Left lobe of liver (tissue), 2 donors: ENCODE measurements at regions not wholly inside any gene's neighbourhood (a gene's known extent, or its start where the extent isn't known, plus 50 kb on each side); places are given as distances from the start of the nearest gene placed in this dataset.

Experiments used
- ATAC-seq: fragments of 200-7000 bp; cut with Tn5 transposase; one replicate; pipeline ENCODE4 v1.9.1; 2020; ENCODE audit warnings: mild to moderate bottlenecking, moderate library complexity
- DNase-seq: peaks from one replicate; pipeline ENCODE4 v3.0.0-alpha.2; 2020; ENCODE audit warnings: low spot score
- donor health status: DM: no; HTN: no; CAD: no; lungs with moderate emphysema.
- donor health status: DM: no; HTN: yes; CAD: no.

GRCh38 chrX:116226665-116227484, 56.3 kb downstream of the AGTR2 start:
- no peak for DNase-seq
- ATAC-seq, result no peak

GRCh38 chrX:116230130-116230898, 59.8 kb downstream of the AGTR2 start:
- ATAC-seq (no peak), DNase-seq (no peak)

GRCh38 chrX:116232833-116233232, 62.3 kb downstream of the AGTR2 start:
- no peak for ATAC-seq
- no peak for DNase-seq

DNA sequence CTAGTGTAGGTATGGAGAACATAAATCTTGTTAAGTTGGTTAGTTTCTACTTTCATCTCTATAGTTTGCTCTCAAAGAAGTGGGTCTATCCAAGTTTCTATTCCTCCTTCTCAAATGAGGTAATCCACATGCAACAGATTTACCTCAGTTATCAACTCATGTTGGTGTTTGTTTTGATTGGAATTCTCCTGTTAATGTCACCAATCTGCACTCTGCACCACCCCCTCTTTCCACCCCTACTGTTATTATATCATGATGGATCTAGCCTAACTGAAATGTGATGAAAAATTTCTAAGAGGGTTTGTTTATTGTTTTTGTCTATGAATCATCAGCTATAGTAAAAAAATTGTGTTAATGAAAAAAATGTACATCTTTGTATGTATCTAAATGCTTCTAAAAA, 66.1 kb downstream of the AGTR2 start:
- no peak for DNase-seq
- ATAC-seq, result no peak

DNA sequence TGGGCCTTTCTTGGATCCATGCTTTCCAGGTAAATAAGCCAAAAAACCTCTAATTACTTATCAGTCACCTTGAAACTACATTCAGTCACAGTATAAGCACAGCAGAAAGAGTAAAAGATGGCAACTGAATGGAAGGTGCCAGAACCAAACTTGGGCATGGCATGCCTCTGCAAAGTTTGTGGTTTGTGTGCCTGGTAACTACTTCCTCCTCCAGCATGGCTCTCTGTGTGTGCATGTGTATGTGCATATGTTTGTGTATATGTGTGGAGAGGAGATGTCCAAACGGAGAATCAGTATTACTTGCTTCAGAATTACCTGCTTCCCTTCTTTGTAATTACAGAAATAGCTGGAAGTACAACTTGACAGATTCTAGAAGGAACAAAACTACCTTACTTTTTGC, 67.5 kb downstream of the AGTR2 start:
- DNase-seq (no peak), ATAC-seq (no peak)

DNA sequence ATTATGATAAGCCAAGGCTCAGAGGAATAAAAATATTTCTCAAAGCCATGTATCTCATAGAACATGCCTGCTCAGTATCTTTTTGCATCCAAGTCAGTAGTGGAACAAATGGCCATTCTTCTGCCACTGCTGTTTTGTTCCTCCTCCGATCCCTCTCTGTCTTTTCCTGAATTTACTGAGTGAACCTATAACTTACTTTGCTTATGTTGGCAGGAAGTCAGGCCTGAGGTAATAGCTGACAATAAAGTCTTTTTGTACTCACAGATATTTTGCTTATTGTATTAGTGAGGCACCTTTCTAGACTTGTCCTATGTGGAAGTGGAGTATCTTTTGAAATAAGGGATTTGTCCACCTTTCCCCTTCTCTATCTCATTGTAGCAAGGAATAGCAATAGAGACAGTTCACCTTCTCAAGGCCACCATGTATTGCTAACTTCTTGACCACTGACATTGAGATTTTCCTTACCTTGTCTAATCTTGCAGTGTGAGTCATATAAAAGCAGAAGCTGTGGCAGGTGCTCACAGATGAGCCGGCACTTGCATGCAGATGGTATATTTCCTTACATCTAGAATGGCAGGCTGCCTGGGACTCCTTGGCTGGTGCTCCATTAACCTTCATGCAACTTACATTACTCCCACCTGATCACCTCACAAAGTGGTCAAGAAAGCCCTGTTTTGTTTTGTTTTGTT, 68.2 kb downstream of the AGTR2 start:
- no peak for DNase-seq
- no peak for ATAC-seq

DNA sequence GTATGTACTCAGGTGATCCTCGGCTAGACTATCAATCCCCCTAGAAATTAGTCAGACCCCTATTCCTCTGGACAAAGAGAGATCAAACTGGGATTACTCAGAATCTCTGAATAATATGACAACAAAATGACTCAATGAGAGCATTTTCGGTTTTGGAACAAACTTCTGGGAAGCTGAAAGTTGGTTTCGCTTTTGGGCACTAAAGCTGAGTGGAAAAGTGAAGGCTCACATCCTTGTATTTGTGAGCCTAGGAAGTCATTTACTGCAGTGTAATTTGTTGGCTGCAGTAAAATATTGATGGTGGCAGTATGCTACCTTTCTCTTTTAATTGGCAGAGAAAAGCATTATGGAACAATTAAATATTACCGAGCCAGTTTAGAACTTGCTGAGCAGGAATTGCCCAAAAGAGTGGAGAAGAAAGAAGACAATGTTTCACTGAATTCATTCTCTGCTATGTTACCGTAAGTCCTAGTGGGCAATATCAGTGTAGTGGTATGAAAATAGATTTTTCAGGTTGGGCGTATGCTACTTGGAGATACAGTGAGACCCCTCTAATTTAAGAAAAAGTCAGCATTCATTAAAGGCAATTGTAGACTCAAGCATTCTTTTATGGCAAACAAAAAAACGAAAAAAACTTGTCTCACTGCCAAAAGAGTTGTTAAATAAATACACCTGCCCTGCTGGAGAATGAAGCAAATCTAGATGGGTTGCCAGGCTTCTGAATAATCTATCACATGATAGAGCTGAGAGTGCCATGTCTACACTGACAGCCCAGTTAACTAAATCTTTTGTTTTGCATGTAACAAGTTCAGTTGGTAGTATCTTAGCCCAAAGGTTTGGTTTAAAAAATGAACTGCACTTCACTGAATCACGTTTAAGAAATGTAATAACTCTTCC, 69.6 kb downstream of the AGTR2 start:
- peak; percentile 42 for ATAC-seq
- DNase-seq, result no peak

DNA sequence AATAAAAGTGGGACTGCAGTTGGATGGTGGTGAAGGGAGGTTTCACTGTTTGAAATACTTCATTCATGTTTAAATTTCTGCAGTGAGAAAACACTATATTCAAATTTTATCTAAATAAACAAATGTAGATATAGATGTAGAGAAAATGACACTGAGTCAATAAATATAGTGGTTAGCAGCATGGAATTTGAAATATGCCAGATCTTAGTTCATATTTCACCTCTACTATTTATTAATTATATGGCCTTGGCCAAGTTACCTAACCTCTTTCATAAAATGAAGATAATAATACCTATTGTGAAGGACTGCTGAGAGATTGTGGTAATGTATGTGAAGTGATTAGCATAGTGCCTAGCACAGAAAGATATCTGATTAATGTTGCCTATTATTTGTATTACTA, 70.5 kb downstream of the AGTR2 start:
- ATAC-seq (no peak), DNase-seq (no peak)

DNA sequence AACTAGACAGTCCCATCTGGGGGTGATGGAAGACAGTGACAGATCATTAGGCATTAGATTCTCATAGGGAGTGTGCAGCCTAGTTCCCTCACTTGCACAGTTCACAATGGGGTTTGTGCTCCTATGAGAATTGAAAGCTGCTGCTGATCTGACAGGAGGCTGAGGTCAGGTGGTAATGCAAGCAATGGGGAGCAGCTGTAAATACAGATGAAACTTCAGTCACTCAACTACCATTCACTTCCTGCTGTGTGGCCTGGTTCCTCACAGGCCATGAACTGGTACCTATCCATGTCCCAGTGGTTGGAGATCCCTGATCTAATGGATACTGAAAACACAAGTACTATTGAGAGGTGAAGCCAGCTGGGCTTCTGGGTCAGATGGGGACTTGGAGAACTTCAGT, 72.5 kb downstream of the AGTR2 start:
- ATAC-seq, result no peak

GRCh38 chrX:116246261-116246660, 75.7 kb downstream of the AGTR2 start:
- ATAC-seq, result no peak

More for the DNA sequence above, 72.5 kb downstream of the AGTR2 start:
- no peak for DNase-seq

GRCh38 chrX:116267511-116268040, 97.0 kb downstream of the AGTR2 start:
- DNase-seq, result no peak

More at GRCh38 chrX:116246261-116246660, 75.7 kb downstream of the AGTR2 start:
- no peak for DNase-seq

DNA sequence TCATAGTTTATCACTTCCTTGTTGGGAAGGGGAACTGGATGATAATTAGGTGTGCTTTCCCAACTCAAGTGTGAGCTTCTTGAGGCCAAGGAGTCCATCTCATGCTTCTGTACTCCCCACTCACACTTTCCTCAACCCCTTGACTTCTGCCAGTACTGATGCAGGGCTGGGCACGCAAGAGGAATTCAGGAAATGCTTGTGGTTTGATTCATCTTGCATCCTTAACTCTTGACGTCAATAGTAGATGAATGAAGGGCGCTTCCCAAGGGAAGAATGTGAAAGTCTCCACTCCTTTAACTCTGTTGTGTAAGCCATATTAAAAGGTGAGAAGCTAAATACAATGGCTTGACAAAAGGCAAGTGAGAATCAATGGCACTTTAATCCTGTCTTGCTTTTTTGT, 101.8 kb downstream of the AGTR2 start:
- ATAC-seq (no peak), DNase-seq (no peak)

More at GRCh38 chrX:116267511-116268040, 97.0 kb downstream of the AGTR2 start:
- no peak for ATAC-seq

DNA sequence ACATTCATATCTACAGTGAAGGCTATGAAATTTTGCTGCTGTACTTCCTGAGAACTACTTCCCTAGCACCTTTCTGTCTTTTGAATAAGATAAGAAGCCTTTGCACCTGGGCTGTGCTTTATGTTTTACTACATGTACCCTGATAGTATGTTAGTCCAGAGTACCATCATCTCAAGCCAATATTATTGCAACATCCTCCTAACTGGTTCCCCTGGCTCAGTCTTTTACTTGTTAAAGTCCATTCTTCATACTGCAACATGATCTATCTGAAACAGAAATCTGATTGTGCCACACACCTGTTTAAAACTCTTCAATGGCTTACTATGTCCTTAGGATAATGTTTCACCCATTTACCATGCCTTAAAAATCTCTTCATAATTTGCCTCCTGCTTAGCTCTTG, 102.3 kb downstream of the AGTR2 start:
- DNase-seq (no peak), ATAC-seq (peak; percentile 71)

DNA sequence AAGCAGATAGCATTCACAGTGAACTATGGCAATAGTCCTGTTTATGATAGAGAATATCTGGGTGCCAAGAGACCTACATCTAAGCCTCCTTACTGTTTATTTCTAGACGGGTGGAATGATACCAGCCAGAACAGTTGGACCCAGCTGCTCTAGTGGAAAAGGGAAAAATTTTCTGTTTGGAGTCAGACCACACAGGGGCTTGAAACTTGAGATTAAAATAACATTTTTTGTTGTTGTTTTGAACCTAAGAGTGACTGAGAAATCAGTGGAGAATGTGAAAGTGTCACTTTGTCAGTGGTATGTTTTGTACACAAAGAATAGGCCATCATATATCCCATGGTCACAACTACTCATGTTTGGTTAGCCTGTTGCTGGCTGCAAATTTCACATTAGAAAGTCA, 105.7 kb downstream of the AGTR2 start:
- DNase-seq (no peak), ATAC-seq (no peak)

- DNase-seq, result no peak
- no peak for ATAC-seq
Measured at GRCh38 chrX:116277351-116278225, 107.0 kb downstream of the AGTR2 start.

- no peak for ATAC-seq
- no peak for DNase-seq
Measured at GRCh38 chrX:116278826-116279225, 108.3 kb downstream of the AGTR2 start.

DNA sequence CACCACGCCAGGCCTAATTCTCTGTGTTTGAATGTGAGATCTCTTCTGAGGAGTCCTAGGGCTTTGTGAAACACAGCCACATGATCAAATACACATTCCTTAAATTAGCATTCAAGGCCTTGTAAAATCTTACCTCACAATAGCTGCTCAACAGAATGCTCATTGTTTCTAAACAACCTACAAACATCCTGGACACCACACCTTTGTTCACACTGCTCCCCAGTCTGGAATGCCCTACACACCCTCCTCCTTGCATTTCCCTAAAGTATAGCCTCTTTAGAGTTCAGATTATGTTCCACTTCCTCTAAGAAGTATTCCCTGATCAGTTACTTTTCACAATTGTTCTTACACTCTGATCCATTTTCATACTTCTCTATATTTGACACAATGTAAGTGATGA, 110.6 kb downstream of the AGTR2 start:
- DNase-seq, result no peak
- ATAC-seq, result no peak

- DNase-seq (no peak), ATAC-seq (no peak)
Measured at GRCh38 chrX:116282751-116283150, 112.2 kb downstream of the AGTR2 start.

DNA sequence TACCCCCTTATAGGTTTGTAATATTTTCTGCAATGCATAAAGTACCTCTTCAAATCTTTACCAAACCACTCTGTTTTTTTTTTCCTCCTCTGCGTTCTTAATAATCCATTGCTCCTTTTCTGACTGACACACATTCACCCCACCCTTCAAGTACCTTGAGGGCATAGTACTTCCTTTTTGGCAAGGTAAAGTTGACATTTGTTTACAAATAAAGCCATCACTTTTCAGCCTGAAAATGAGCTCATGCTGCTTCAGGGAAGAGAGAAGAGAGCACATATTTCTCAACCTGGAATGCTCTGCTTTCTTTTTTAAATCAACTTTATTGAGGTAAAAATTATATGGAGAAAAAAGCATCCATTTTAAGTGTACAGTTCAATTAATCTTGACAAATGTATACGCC, 113.9 kb downstream of the AGTR2 start:
- ATAC-seq, result no peak
- DNase-seq, result no peak
